NB4 (cell line): ENCODE measurements at regions not wholly inside any gene's neighbourhood (a gene's known extent, or its start where the extent isn't known, plus 50 kb on each side); places are given as distances from the start of the nearest gene placed in this dataset.

ENCODE experiments used
- DNase-seq: peaks from one replicate; pipeline ENCODE4 v3.0.0; 2010; ENCODE audit warnings: low read depth
- H3K4me3 ChIP-seq: one replicate; pipeline ENCODE4 v1.5.1; 2011; ENCODE audit warnings: mild to moderate bottlenecking, low read depth, low read length, moderate library complexity
- MYC ChIP-seq: IDR thresholded peaks from 2 replicates; pipeline ENCODE4 v1.6.1; 2011; ENCODE audit warnings: low read depth, low read length
- POLR2A ChIP-seq: IDR thresholded peaks from 2 replicates; pipeline ENCODE4 v1.6.1; 2011; ENCODE audit warnings: mild to moderate bottlenecking; ENCODE audit not compliant: insufficient read length; ENCODE audit errors: extremely low read depth
- TF ChIP-seq, protein P1 (sequence below): IDR thresholded peaks from one replicate; pipeline ENCODE4 v1.5.1; 2012; ENCODE audit warnings: low read depth, low read length
- TF ChIP-seq, protein P2 (sequence below): IDR thresholded peaks from 2 replicates; pipeline ENCODE4 v1.6.1; 2011; ENCODE audit warnings: low read depth, low read length

DNA sequence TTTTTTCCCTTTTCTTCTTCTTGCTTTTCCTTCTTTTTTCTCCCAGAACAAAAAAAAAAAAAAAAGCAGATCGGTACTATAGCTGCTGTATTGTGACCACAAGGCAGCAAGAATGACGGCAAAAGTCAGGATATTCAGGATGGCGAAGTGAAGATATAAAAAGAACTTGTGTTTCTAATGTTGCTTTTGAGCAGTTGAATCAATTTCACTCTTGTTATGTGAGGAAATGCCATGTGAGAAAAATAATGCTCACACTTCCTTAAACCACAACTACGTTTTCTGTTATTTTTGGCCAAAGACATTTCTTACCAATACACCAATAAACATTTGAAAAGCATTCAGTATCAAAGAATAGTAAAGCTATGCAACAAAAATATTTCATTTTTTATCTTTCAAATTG lies 510.5 kb downstream of the HACE1 start:
- DNase-seq, result no peak
- H3K4me3 ChIP-seq, result no peak overlapping the region
- TF ChIP-seq POLR2A (no peak), MYC (no peak)
- TF ChIP-seq, protein P1, sequence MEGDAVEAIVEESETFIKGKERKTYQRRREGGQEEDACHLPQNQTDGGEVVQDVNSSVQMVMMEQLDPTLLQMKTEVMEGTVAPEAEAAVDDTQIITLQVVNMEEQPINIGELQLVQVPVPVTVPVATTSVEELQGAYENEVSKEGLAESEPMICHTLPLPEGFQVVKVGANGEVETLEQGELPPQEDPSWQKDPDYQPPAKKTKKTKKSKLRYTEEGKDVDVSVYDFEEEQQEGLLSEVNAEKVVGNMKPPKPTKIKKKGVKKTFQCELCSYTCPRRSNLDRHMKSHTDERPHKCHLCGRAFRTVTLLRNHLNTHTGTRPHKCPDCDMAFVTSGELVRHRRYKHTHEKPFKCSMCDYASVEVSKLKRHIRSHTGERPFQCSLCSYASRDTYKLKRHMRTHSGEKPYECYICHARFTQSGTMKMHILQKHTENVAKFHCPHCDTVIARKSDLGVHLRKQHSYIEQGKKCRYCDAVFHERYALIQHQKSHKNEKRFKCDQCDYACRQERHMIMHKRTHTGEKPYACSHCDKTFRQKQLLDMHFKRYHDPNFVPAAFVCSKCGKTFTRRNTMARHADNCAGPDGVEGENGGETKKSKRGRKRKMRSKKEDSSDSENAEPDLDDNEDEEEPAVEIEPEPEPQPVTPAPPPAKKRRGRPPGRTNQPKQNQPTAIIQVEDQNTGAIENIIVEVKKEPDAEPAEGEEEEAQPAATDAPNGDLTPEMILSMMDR, result no peak
- TF ChIP-seq, protein P2, sequence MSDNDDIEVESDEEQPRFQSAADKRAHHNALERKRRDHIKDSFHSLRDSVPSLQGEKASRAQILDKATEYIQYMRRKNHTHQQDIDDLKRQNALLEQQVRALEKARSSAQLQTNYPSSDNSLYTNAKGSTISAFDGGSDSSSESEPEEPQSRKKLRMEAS, result no peak

DNA sequence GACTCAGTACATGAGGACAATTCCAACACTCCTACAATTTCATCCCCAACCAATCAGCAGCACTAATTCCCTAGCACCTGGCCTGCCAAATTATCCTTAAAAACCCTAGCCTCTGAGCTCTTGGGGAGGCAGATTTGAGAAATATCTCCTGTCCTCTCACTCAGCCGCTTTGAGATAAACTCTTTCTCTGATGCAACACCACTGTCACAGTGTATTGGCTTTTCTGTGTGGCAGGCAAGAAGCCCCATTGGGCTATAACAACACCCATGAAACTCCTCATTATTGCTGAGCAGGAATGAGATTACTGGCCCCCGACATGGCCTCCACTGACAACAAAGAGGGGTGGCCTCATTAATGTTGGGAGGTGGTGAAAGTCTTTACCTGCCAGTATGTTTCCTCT lies 515.5 kb downstream of the HACE1 start:
- TF ChIP-seq MYC, result no peak
- no peak for TF ChIP-seq POLR2A
- TF ChIP-seq, protein P1, result no peak
- TF ChIP-seq, protein P2, result no peak
- no peak overlapping the region for H3K4me3 ChIP-seq
- no peak for DNase-seq

DNA sequence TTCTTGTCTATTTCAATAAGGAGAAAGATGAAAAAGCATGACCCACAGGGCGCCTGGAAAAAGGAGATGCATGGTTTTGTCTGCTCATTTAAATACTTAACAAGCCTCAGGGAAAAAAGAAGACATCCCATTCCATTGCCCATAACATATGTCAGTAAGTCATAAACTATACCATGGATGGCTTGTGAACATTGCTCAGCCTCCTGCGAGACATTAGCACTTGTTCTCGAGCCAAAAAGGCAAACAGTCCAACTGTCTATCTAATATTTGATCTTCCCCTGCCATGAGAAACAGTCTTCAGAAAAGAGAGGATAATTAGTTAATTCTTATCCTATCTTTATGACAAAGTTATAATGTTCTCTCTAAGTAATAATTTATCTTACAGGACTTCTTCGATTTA lies 527.4 kb downstream of the HACE1 start:
- TF ChIP-seq, protein P2, result no peak
- TF ChIP-seq POLR2A (no peak), MYC (no peak)
- TF ChIP-seq, protein P1, result no peak
- no peak overlapping the region for H3K4me3 ChIP-seq
- DNase-seq, result no peak

DNA sequence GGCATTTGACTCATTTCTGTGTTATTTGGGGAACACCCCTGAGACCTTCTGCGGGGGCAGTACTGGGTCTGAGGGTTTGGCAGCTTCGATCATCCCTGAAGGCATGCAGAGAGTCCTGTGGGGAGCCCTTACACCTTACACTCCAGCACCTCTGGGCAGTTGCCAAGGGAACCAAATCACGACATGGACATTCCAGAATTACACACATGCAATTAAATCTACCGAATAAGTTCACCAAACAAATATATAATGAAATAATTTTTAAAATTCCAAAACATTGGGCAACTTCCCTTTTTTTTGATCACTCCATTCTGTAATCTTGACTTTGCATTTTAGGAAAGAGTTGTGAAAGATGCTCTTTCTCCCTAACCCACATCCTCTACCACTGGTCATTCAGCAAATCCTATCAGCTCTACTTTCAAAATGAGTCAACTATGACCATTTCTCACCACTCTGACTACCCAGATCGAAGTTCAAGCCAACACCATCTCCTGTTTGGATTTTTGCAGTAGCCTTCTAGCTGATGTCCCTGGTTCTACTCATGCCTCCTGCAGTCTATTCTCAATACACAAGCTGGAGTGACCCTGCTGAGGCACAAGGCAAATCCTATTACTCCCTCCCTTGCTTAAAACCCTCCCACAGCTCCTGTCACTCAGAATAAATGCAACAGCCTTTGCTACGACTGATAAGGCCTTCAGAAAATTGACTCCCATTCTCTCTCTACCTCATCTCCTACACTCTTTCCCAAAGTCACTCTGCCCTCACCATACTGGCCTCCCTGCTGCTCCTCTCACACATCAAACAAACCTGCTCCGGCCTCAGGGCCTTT lies 533.3 kb downstream of the HACE1 start:
- TF ChIP-seq POLR2A, result no peak
- no peak for TF ChIP-seq MYC
- TF ChIP-seq, protein P1, result no peak
- TF ChIP-seq, protein P2, result no peak
- peak; percentile 66 for DNase-seq
- H3K4me3 ChIP-seq, result no peak overlapping the region

DNA sequence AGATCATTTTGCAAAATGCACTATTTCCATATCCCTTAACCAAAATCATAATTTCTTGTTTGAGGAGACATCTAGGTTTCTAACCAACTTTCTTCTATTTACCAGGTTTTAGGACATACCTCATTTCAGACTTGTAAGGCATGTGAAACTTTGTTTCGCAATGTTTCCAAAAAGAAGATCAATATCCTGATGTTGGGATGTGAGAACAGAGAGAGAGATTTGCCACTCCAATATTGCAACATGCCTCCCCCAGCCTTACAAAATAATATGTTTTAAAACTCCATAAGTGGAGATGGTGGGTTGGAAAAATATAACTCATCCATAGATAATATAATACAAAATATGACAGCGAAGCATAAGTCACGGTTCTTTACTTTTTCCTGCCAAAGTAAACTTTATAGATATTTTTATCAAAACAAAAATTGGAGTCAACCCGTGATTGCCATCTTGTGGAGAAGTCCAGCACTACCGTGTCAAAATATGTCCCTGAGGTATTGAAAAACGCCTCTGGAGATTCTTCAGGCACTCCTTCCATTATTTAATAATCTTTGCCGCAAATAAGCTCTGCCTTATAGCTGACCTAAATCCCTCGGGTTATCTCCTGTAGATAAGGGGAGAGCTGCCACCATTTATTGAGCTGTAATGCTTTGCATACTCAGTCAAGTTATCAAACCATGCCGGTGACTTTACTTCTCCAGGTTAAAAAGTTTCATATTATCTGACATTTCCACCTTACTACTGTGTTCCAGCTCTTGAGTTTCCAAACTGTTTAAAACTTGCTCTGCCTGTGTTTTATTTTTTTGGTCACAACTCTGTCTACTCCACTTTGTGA lies 534.2 kb downstream of the HACE1 start:
- TF ChIP-seq, protein P1, result peak; percentile 59
- TF ChIP-seq, protein P2, result no peak
- no peak for TF ChIP-seq MYC
- DNase-seq, result peak; percentile 64
- no peak overlapping the region for H3K4me3 ChIP-seq
